ENCODE measurements at regions not wholly inside any gene's neighbourhood (a gene's known extent, or its start where the extent isn't known, plus 50 kb on each side); places are given as distances from the start of the nearest gene placed in this dataset.

- no peak for TF ChIP-seq TARDBP (IDR thresholded peaks at IDR 0.05)
- TF ChIP-seq ZNF384 (IDR thresholded peaks at IDR 0.05) = no peak
- TF ChIP-seq ELF4 (IDR thresholded peaks at IDR 0.05) = no peak
- TF ChIP-seq FOXM1 (IDR thresholded peaks at IDR 0.05; ENCODE audit: borderline replicate concordance) = no peak
- TF ChIP-seq ARNT (IDR thresholded peaks at IDR 0.05) = no peak
- no peak for TF ChIP-seq L3MBTL2 (conservative IDR thresholded peaks at IDR 0.05)
- TF ChIP-seq PKNOX1 (IDR thresholded peaks at IDR 0.05) = no peak
- TF ChIP-seq FOXA1 (IDR thresholded peaks at IDR 0.05) = no peak
- no peak for TF ChIP-seq SUZ12 (IDR thresholded peaks at IDR 0.05)
- no peak for TF ChIP-seq BHLHE40 (IDR thresholded peaks at IDR 0.05; ENCODE audit: borderline replicate concordance)
- no peak for TF ChIP-seq SP1 (IDR thresholded peaks at IDR 0.05)
- no peak for TF ChIP-seq NFRKB (IDR thresholded peaks at IDR 0.05)
- no peak for TF ChIP-seq LEF1 (IDR thresholded peaks at IDR 0.05; ENCODE audit: borderline replicate concordance)
Observed at GRCh38 chr14:84965279-84965678, 564.7 kb upstream of the FLRT2 start.
